B cell (primary cell): ENCODE measurements at regions not wholly inside any gene's neighbourhood (a gene's known extent, or its start where the extent isn't known, plus 50 kb on each side); places are given as distances from the start of the nearest gene placed in this dataset.

ENCODE experiments used
- CTCF ChIP-seq: fragments of 200-600 bp; IDR thresholded peaks from one replicate; pipeline ENCODE4 v1.8.0; 2022; ENCODE audit warnings: antibody characterized with exemption, mild to moderate bottlenecking
- EZH2 ChIP-seq: IDR thresholded peaks from 2 replicates; pipeline ENCODE4 v1.6.1; 2012; ENCODE audit warnings: borderline replicate concordance, low read depth, mild to moderate bottlenecking, moderate library complexity, low read length; ENCODE audit not compliant: insufficient read depth, poor library complexity, severe bottlenecking

GRCh38 chr3:21159543-21159906 lies 591.5 kb downstream of the ZNF385D start:
- TF ChIP-seq CTCF, result no peak
- TF ChIP-seq EZH2, result no peak
